ENCODE measurements at regions not wholly inside any gene's neighbourhood (a gene's known extent, or its start where the extent isn't known, plus 50 kb on each side); places are given as distances from the start of the nearest gene placed in this dataset.

DNA sequence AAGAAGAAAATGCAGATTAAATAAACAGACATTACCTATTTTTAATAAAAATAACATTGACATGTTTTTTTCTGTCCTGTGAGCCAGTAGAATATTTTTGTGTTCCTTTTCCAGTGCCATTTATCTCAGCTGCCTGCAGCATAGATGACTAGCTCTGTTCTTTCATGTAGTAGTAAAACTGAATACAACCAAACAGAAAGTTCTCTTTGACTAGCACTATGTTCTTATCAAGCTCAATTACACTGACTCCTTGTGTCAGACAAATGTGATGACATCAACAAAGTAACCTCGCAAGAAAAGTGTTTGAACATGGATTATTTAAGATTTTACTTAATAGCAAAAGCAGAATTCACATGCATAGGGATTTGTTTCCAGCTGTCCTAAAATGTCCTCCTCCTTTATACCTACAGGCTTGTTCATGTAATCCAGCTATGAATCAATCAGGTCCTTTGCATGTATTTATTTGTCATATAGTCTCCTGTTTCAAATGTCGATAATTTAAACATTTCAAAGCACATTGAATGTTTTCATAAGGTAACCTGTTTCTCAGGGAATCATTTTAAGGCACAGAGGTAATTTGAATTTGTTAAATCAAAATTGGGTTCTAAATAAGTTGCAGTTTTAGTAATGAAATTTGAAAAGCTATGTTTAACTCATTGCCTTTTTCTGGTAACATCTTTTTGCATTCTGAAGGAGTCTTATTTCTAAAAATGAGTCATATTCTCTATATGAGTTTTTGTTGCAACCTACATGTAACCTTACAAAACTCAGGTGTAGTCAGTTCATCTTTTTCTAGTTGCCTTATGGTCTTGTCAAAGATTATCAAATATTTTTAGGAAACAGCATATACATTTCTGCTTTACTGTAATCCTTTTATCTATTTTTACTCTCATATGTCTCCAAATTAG lies 215.3 kb upstream of the GULP1 start:
- ATAC-seq (ENCODE audit: poor library complexity) (no peak), DNase-seq (no peak)
- peaks cover 0 to 8% of the 10 kb centered on the region in 2 experiments for H3K9me3 ChIP-seq (ENCODE audit: control insufficient read depth in 1 of 2, insufficient read depth in 1 of 2, low read length in 2 of 2)
- H3K4me1 ChIP-seq (ENCODE audit: insufficient read depth, low read length) = no peaks in the 10 kb centered on the region
- Mint-ChIP-seq H3K36me3 (ENCODE audit: low read depth) (no peaks in the 10 kb centered on the region), H3K27me3 (no peaks in the 10 kb centered on the region), H3K4me3 (no peak overlapping the region), H3K27ac (no peak overlapping the region), H3K9me3 (peaks cover 7% of the 10 kb centered on the region), H3K4me1 (ENCODE audit: low read depth) (no peaks in the 10 kb centered on the region)
- H3K27me3 ChIP-seq (ENCODE audit: control insufficient read depth in 1 of 2, insufficient read depth in 2 of 2, low read length in 2 of 2) = no peaks in the 10 kb centered on the region
- ChIA-PET CTCF (no interaction called here), POLR2A (interaction anchor here (0.7 kb wide), 1 partner anchor 20 kb away, joined by 4 read pairs; no protein-coding TSS in a partner anchor)
- H3K27ac ChIP-seq (ENCODE audit: low read depth in 1 of 2, low read length in 2 of 2) = no peak overlapping the region
- intact Hi-C loops (cut with DNase I, micrococcal nuclease) = no loop called here
- no peak overlapping the region for H3K4me3 ChIP-seq (ENCODE audit: low read length)
- TF ChIP-seq, protein P1, sequence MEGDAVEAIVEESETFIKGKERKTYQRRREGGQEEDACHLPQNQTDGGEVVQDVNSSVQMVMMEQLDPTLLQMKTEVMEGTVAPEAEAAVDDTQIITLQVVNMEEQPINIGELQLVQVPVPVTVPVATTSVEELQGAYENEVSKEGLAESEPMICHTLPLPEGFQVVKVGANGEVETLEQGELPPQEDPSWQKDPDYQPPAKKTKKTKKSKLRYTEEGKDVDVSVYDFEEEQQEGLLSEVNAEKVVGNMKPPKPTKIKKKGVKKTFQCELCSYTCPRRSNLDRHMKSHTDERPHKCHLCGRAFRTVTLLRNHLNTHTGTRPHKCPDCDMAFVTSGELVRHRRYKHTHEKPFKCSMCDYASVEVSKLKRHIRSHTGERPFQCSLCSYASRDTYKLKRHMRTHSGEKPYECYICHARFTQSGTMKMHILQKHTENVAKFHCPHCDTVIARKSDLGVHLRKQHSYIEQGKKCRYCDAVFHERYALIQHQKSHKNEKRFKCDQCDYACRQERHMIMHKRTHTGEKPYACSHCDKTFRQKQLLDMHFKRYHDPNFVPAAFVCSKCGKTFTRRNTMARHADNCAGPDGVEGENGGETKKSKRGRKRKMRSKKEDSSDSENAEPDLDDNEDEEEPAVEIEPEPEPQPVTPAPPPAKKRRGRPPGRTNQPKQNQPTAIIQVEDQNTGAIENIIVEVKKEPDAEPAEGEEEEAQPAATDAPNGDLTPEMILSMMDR (IDR thresholded peaks at IDR 0.05) = no peak
- H3K36me3 ChIP-seq (ENCODE audit: insufficient read depth, low read length) = no peaks in the 10 kb centered on the region

DNA sequence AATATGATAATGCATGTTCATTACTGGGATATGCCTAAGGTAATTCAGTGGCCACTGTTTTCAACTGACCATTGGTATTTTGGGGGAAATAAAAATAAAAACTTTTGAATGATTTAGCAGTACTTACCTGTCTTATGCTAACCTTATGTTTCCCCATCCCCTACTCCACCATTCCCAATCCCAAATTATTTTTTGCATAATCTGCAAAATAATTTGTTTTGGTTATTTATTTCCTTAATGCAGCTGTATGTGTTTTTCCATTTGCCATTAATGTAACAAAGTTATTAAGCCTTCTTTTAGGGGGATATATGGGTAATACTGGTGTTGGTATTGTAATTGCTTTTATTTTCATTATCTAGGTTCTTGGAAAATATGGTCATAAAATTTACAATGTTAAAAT lies 213.9 kb upstream of the GULP1 start:
- H3K36me3 Mint-ChIP-seq (ENCODE audit: low read depth) = no peaks in the 10 kb centered on the region
- DNase-seq (no peak), ATAC-seq (ENCODE audit: poor library complexity) (no peak)
- intact Hi-C loops (cut with DNase I, micrococcal nuclease) = no loop called here
- H3K27me3 ChIP-seq (ENCODE audit: control insufficient read depth in 1 of 2, insufficient read depth in 2 of 2, low read length in 2 of 2) = no peaks in the 10 kb centered on the region
- H3K9me3 Mint-ChIP-seq = peaks cover 7% of the 10 kb centered on the region
- H3K4me3 ChIP-seq (ENCODE audit: low read length) = no peak overlapping the region
- ChIA-PET POLR2A (no interaction called here), CTCF (no interaction called here)
- no peaks in the 10 kb centered on the region for H3K36me3 ChIP-seq (ENCODE audit: insufficient read depth, low read length)
- H3K4me1 Mint-ChIP-seq (ENCODE audit: low read depth) = no peaks in the 10 kb centered on the region
- no peaks in the 10 kb centered on the region for H3K4me1 ChIP-seq (ENCODE audit: insufficient read depth, low read length)
- no peak overlapping the region for H3K4me3 Mint-ChIP-seq
- no peak overlapping the region for H3K27ac Mint-ChIP-seq
- TF ChIP-seq, protein P1 (IDR thresholded peaks at IDR 0.05) = no peak
- peaks cover 0 to under 1% of the 10 kb centered on the region in 2 experiments for H3K9me3 ChIP-seq (ENCODE audit: control insufficient read depth in 1 of 2, insufficient read depth in 1 of 2, low read length in 2 of 2)
- no peak overlapping the region for H3K27ac ChIP-seq (ENCODE audit: low read depth in 1 of 2, low read length in 2 of 2)
- no peaks in the 10 kb centered on the region for H3K27me3 Mint-ChIP-seq

DNA sequence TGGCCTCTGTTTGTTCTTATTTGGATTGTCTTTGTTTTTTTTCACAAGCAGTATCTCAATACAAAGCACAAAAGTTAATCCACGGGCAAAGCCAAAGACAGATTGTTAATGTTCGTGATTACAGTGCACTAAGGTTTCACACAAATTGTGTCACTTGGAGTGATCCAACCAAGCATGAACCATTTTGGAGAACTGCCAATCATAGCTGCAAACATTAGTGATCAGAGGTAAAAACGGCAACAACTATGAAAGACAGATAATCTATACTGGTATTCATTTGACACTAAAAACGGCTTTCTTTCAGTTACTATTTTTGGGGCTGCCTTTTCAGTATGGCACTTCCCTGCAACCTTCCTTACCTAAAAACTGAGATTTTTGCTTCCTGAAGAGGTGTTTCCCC lies 213.1 kb upstream of the GULP1 start:
- ChIA-PET POLR2A (no interaction called here), CTCF (no interaction called here)
- Histone ChIP-seq H3K4me3 (ENCODE audit: low read length) (no peak overlapping the region), H3K27ac (ENCODE audit: low read depth in 1 of 2, low read length in 2 of 2) (no peak overlapping the region), H3K9me3 (ENCODE audit: control insufficient read depth in 1 of 2, insufficient read depth in 1 of 2, low read length in 2 of 2) (no peaks in the 10 kb centered on the region), H3K4me1 (ENCODE audit: insufficient read depth, low read length) (no peaks in the 10 kb centered on the region), H3K36me3 (ENCODE audit: insufficient read depth, low read length) (no peaks in the 10 kb centered on the region), H3K27me3 (ENCODE audit: control insufficient read depth in 1 of 2, insufficient read depth in 2 of 2, low read length in 2 of 2) (no peaks in the 10 kb centered on the region)
- Mint-ChIP-seq H3K27me3 (no peaks in the 10 kb centered on the region), H3K36me3 (ENCODE audit: low read depth) (no peaks in the 10 kb centered on the region), H3K27ac (no peak overlapping the region), H3K4me3 (no peak overlapping the region), H3K4me1 (ENCODE audit: low read depth) (no peaks in the 10 kb centered on the region), H3K9me3 (peaks cover 7% of the 10 kb centered on the region)
- ATAC-seq (ENCODE audit: poor library complexity) (no peak), DNase-seq (no peak)
- intact Hi-C loops (cut with DNase I, micrococcal nuclease) = no loop called here
- TF ChIP-seq, protein P1 (IDR thresholded peaks at IDR 0.05) = no peak

Measured in CD4-positive, alpha-beta T cell (primary cell).